HG03175 (cell line): ENCODE measurements at regions not wholly inside any gene's neighbourhood (a gene's known extent, or its start where the extent isn't known, plus 50 kb on each side); places are given as distances from the start of the nearest gene placed in this dataset.
"Not testable (repeated sequence)": the region's sequence is repeated elsewhere in the genome, so short reads cannot be mapped to it uniquely, and the experiment has no call there.

Experiments used
- ATAC-seq: cut with Tn5 transposase; IDR thresholded peaks from one replicate; pipeline ENCODE4 v1.9.1; 2021; ENCODE audit warnings: mild to moderate bottlenecking, moderate library complexity; ENCODE audit not compliant: unreplicated experiment

GRCh38 chr14:71165121-71166031, 258.1 kb downstream of the PCNX1 start:
- no peak for ATAC-seq

GRCh38 chr14:71166180-71166837, 259.1 kb downstream of the PCNX1 start:
- no peak for ATAC-seq

- ATAC-seq: not testable (repeated sequence)
Measured at GRCh38 chr14:71167325-71167950, 260.2 kb downstream of the PCNX1 start.

- not testable (repeated sequence) for ATAC-seq
Measured at GRCh38 chr14:71168161-71168560, 260.9 kb downstream of the PCNX1 start.

- ATAC-seq: no peak
Measured at GRCh38 chr14:71168564-71169427, 261.5 kb downstream of the PCNX1 start.

GRCh38 chr14:71169861-71170260, 262.6 kb downstream of the PCNX1 start:
- no peak for ATAC-seq

- no peak for ATAC-seq
Measured at GRCh38 chr14:71175491-71175890, 268.2 kb downstream of the PCNX1 start.

GRCh38 chr14:71179066-71179465, 271.8 kb downstream of the PCNX1 start:
- no peak for ATAC-seq

- ATAC-seq: no peak
Measured at GRCh38 chr14:71180397-71180796, 273.1 kb downstream of the PCNX1 start.

GRCh38 chr14:71181215-71182003, 274.1 kb downstream of the PCNX1 start:
- ATAC-seq: no peak

GRCh38 chr14:71183876-71184689, 276.8 kb downstream of the PCNX1 start:
- no peak for ATAC-seq

GRCh38 chr14:71185637-71186036, 278.4 kb downstream of the PCNX1 start:
- no peak for ATAC-seq

- ATAC-seq: no peak
Measured at GRCh38 chr14:71187633-71188356, 280.5 kb downstream of the PCNX1 start.

GRCh38 chr14:71190770-71191374, 283.6 kb downstream of the PCNX1 start:
- no peak for ATAC-seq

- no peak for ATAC-seq
Measured at GRCh38 chr14:71193663-71194062, 286.4 kb downstream of the PCNX1 start.

- ATAC-seq: no peak
Measured at GRCh38 chr14:71194251-71194650, 287.0 kb downstream of the PCNX1 start.

- ATAC-seq: no peak
Measured at GRCh38 chr14:71196921-71197320, 289.7 kb downstream of the PCNX1 start.

- no peak for ATAC-seq
Measured at GRCh38 chr14:71198687-71199086, 291.4 kb downstream of the PCNX1 start.
